Endothelial cell of umbilical vein (primary cell): ENCODE measurements at regions not wholly inside any gene's neighbourhood (a gene's known extent, or its start where the extent isn't known, plus 50 kb on each side); places are given as distances from the start of the nearest gene placed in this dataset.

ENCODE experiments used
- BruUV-seq: library from RNA; stranded (reverse); fragments of 400-500 nt; replicated peaks from 2 replicates; lab custom pipeline; 2021; lab: Mats Ljungman, UMichigan
- CTCF ChIA-PET: fragments of 300-600, 350-600 bp; sonication (Branson Sonifier 250); formaldehyde crosslinking; loops from one replicate; lab custom pipeline; 2021; ENCODE audit warnings: antibody characterized with exemption, inconsistent platforms; lab: Charles Lee
- POLR2A ChIA-PET: fragments of 300-600, 350-600 bp; sonication (Branson Sonifier 250); formaldehyde crosslinking; loops from one replicate; lab custom pipeline; 2021; ENCODE audit warnings: antibody characterized with exemption, inconsistent platforms; lab: Charles Lee
- DNase-seq: peaks from one replicate; pipeline ENCODE4 v3.0.0-alpha.2; 2011; ENCODE audit warnings: low read depth, low spot score
- FAIRE-seq: peaks from 2 replicates; lab custom pipeline; 2011; peaks lifted over from hg19 to GRCh38; lab: Jason Lieb, UNC
- H2AFZ ChIP-seq: 2 replicates; pipeline ENCODE4 v1.6.0; 2012; ENCODE audit warnings: low read depth, low read length, control low read depth, inconsistent platforms
- H3K27ac ChIP-seq: 2 replicates; pipeline ENCODE4 v1.5.1; 2011; ENCODE audit warnings: low read depth, mild to moderate bottlenecking, control low read depth, low read length, moderate library complexity; ENCODE audit not compliant: insufficient read depth
- H3K27me3 ChIP-seq, 2 experiments: 2 replicates each; pipeline versions ENCODE4 v1.6.0 to v1.6.1; 2011; ENCODE audit warnings: low read length in 2 of 2, mixed read lengths in 1 of 2; ENCODE audit not compliant: control insufficient read depth in 2 of 2, insufficient read depth in 2 of 2
- H3K36me3 ChIP-seq, 2 experiments: 2 replicates in 1 of 2; 3 replicates in 1 of 2; pipeline ENCODE4 v1.5.1; 2011; ENCODE audit warnings: low read length in 2 of 2, mild to moderate bottlenecking in 1 of 2, moderate library complexity in 1 of 2; ENCODE audit not compliant: control insufficient read depth in 2 of 2, insufficient read depth in 2 of 2; ENCODE audit errors: extremely low read depth in 1 of 2
- H3K4me1 ChIP-seq: 3 replicates; pipeline ENCODE4 v1.5.1; 2011; ENCODE audit warnings: mild to moderate bottlenecking, low read length; ENCODE audit not compliant: control insufficient read depth, insufficient read depth; ENCODE audit errors: extremely low read depth
- H3K4me2 ChIP-seq: 2 replicates; pipeline ENCODE4 v1.6.1; 2011; ENCODE audit warnings: low read length, control low read depth, mixed read lengths; ENCODE audit not compliant: insufficient read depth
- H3K4me3 ChIP-seq, 3 experiments: fragments of 200-600 bp in 1 of 3; sonication (generic), shearing (Covaris generic) in 1 of 3; replicated peaks in 1 of 3; 2 replicates each; pipeline ENCODE4 v1.5.1; 2011 to 2016; ENCODE audit warnings: control low read depth in 3 of 3, low read length in 3 of 3, mild to moderate bottlenecking in 2 of 3, inconsistent platforms in 1 of 3, low read depth in 1 of 3, moderate library complexity in 1 of 3; ENCODE audit not compliant: insufficient read depth in 1 of 3
- H3K79me2 ChIP-seq: 2 replicates; pipeline ENCODE4 v1.6.0; 2012; ENCODE audit warnings: low read length, inconsistent platforms; ENCODE audit not compliant: control insufficient read depth, insufficient read depth
- H3K9ac ChIP-seq: replicated peaks from 2 replicates; pipeline ENCODE3; 2011; ENCODE audit warnings: low read length, control low read depth; ENCODE audit not compliant: insufficient read depth; ENCODE audit errors: extremely low read depth
- H3K9me1 ChIP-seq: replicated peaks from 3 replicates; pipeline ENCODE4 v1.6.0; 2011; ENCODE audit warnings: mild to moderate bottlenecking, low read length; ENCODE audit not compliant: control insufficient read depth, insufficient read depth; ENCODE audit errors: extremely low read depth
- H3K9me3 ChIP-seq: replicated peaks from 2 replicates; pipeline ENCODE4 v1.5.1; 2012; ENCODE audit warnings: low read length, inconsistent platforms; ENCODE audit not compliant: control insufficient read depth, insufficient read depth
- H4K20me1 ChIP-seq: replicated peaks from 2 replicates; pipeline ENCODE3; 2011; ENCODE audit warnings: mild to moderate bottlenecking, low read length; ENCODE audit not compliant: control insufficient read depth, insufficient read depth; ENCODE audit errors: extremely low read depth
- EZH2 ChIP-seq: IDR thresholded peaks from 2 replicates; pipeline ENCODE4 v1.6.1; 2012; ENCODE audit warnings: borderline replicate concordance, low read depth, mild to moderate bottlenecking, moderate library complexity, low read length, inconsistent platforms; ENCODE audit not compliant: severe bottlenecking
- FOS ChIP-seq: IDR thresholded peaks from 2 replicates; pipeline ENCODE4 v1.6.1; 2011; ENCODE audit warnings: mild to moderate bottlenecking, low read length, moderate library complexity, borderline replicate concordance; ENCODE audit not compliant: insufficient read depth
- GATA2 ChIP-seq: IDR thresholded peaks from 2 replicates; pipeline ENCODE4 v1.7.0; 2011; ENCODE audit warnings: low read depth, mild to moderate bottlenecking, moderate library complexity, mixed read lengths, low read length; ENCODE audit not compliant: insufficient read length, insufficient read depth
- JUN ChIP-seq: IDR thresholded peaks from 2 replicates; pipeline ENCODE4 v1.6.1; 2011; ENCODE audit warnings: borderline replicate concordance, low read depth; ENCODE audit not compliant: insufficient read length, insufficient read depth
- MYC ChIP-seq: IDR thresholded peaks from one replicate; pipeline ENCODE4 v1.6.1; 2011; ENCODE audit warnings: mild to moderate bottlenecking, low read depth, low read length
- POLR2A ChIP-seq: IDR thresholded peaks from 2 replicates; pipeline ENCODE4 v1.6.1; 2012; ENCODE audit warnings: low read depth, mild to moderate bottlenecking, control low read depth, low read length
- POLR2AphosphoS5 ChIP-seq: IDR thresholded peaks from 2 replicates; pipeline ENCODE4 v1.6.1; 2012; ENCODE audit warnings: low read depth, mild to moderate bottlenecking, control low read depth, low read length, moderate library complexity; ENCODE audit not compliant: insufficient read depth
- dilution Hi-C: fragments of 300-500 bp; cut with MboI; formaldehyde crosslinking; loops from one replicate; pipeline ENCODE4 v1.15.0; 2019; ENCODE audit warnings: low sequenced_read_pairs; ENCODE audit not compliant: extremely low pct_ligation_motif_present
- intact Hi-C: fragments of 100-400 bp; cut with micrococcal nuclease; formaldehyde crosslinking; loops from one replicate; pipeline ENCODE4 v1.10.0; 2022
- TF ChIP-seq, protein P1 (sequence below): IDR thresholded peaks from 2 replicates; pipeline ENCODE4 v1.6.1; 2011; ENCODE audit not compliant: insufficient read depth, insufficient read length
- TF ChIP-seq, protein P2 (sequence below), 2 donors: IDR thresholded peaks; 1 replicate in 1 of 2; 2 replicates in 1 of 2; pipeline ENCODE4 v1.5.1; 2011; ENCODE audit warnings: low read length in 2 of 2, mild to moderate bottlenecking in 2 of 2, moderate library complexity in 2 of 2, control low read depth in 1 of 2, inconsistent platforms in 1 of 2, low read depth in 1 of 2; ENCODE audit not compliant: insufficient read depth in 1 of 2; ENCODE audit errors: extremely low read depth in 1 of 2

DNA sequence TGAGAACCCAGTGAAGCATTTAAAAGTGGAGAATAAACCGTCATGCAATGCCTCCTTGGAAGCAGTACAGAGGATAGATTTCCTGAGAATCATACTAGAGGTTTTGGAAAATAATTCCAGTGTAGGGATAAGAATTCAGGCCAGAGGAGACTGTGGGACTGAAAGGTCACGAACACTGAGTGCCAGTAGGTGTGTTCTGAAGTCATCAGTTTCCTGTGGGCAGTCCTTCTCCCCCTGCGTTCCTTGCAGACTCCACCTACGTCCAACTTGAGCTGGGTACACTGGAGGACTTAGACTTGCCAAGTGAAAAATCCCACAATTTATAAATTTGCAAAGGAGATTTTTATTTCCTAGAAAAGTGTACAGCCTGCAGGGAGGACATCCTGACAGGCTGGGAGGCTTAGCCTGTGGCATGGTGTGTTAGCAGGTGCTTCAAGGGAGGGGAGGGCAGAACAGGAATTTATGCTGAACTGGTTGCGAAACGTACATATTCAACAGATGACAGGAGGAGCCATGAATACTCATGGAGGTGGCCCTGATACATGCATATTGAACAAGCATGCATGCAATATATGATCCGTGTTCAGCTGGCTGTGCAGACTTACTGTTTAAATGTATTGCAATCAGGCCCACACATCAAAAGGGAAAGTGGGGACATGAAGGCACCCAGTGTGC lies 72.9 kb upstream of the POM121L12 start:
- POLR2A ChIA-PET, result no interaction called here

More for the DNA sequence above, 72.9 kb upstream of the POM121L12 start:
- no peak overlapping the region for H3K9ac ChIP-seq
- peak overlapping the region; percentile 21 for H3K4me2 ChIP-seq
- H3K36me3 ChIP-seq, result no peaks in the 10 kb centered on the region
- no peaks in the 10 kb centered on the region for H3K9me1 ChIP-seq
- H3K9me3 ChIP-seq, result no peaks in the 10 kb centered on the region
- H4K20me1 ChIP-seq, result no peaks in the 10 kb centered on the region
- no TSS peak for BruUV-seq
- no peak overlapping the region for H2AFZ ChIP-seq
- no peak overlapping the region for H3K27ac ChIP-seq
- TF ChIP-seq MYC (no peak), EZH2 (no peak), JUN (no peak), POLR2A (no peak), GATA2 (no peak), POLR2AphosphoS5 (no peak), FOS (no peak)
- TF ChIP-seq, protein P1, sequence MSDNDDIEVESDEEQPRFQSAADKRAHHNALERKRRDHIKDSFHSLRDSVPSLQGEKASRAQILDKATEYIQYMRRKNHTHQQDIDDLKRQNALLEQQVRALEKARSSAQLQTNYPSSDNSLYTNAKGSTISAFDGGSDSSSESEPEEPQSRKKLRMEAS, result no peak
- TF ChIP-seq, protein P2, sequence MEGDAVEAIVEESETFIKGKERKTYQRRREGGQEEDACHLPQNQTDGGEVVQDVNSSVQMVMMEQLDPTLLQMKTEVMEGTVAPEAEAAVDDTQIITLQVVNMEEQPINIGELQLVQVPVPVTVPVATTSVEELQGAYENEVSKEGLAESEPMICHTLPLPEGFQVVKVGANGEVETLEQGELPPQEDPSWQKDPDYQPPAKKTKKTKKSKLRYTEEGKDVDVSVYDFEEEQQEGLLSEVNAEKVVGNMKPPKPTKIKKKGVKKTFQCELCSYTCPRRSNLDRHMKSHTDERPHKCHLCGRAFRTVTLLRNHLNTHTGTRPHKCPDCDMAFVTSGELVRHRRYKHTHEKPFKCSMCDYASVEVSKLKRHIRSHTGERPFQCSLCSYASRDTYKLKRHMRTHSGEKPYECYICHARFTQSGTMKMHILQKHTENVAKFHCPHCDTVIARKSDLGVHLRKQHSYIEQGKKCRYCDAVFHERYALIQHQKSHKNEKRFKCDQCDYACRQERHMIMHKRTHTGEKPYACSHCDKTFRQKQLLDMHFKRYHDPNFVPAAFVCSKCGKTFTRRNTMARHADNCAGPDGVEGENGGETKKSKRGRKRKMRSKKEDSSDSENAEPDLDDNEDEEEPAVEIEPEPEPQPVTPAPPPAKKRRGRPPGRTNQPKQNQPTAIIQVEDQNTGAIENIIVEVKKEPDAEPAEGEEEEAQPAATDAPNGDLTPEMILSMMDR (IDR thresholded peaks at IDR 0.05; ENCODE audit: extremely low read depth in 1 of 2, insufficient read depth in 1 of 2, low read depth in 1 of 2, low read length in 2 of 2), result no peak
- H3K4me3 ChIP-seq, result no peak overlapping the region
- peaks cover 16% of the 10 kb centered on the region for H3K4me1 ChIP-seq
- FAIRE-seq, result no peak
- intact Hi-C loops, result no loop called here
- H3K27me3 ChIP-seq, result no peaks in the 10 kb centered on the region
- dilution Hi-C loops, result no loop called here
- no peaks in the 10 kb centered on the region for H3K79me2 ChIP-seq
- DNase-seq, result no peak
- CTCF ChIA-PET, result no interaction called here
